ENCODE measurements at regions not wholly inside any gene's neighbourhood (a gene's known extent, or its start where the extent isn't known, plus 50 kb on each side); places are given as distances from the start of the nearest gene placed in this dataset.

GRCh38 chr2:240234503-240234951 is 94.1 kb upstream of the OTOS start:
- Histone ChIP-seq H3K4me1 (peaks cover 0 to 13% (median 3%) of the 10 kb centered on the region in 4 donors), H3K27ac (peak overlapping the region in 1 of 4 donors; percentile 14)

GRCh38 chr2:240235149-240235803 is 94.8 kb upstream of the OTOS start:
- no peaks in the 10 kb centered on the region for H3K27me3 ChIP-seq
- no peak overlapping the region for H3K4me3 ChIP-seq
- no peak overlapping the region for H3K27ac ChIP-seq
- H3K36me3 ChIP-seq = no peaks in the 10 kb centered on the region
- no peaks in the 10 kb centered on the region for H3K9me3 ChIP-seq
- H3K4me1 ChIP-seq = peaks cover 0 to 13% (median 3%) of the 10 kb centered on the region in 4 donors
- TF ChIP-seq POLR2A (IDR thresholded peaks at IDR 0.05) = no peak
- no peak for TF ChIP-seq CTCF (IDR thresholded peaks at IDR 0.05)
- DNase-seq = peak in 2 of 3 donors; percentile 36 to 45

More at GRCh38 chr2:240234503-240234951, 94.1 kb upstream of the OTOS start:
- TF ChIP-seq POLR2A (IDR thresholded peaks at IDR 0.05) (no peak), CTCF (IDR thresholded peaks at IDR 0.05) (no peak)
- Histone ChIP-seq H3K9me3 (peaks cover 0 to 2% (median 0%) of the 10 kb centered on the region in 4 donors), H3K27me3 (no peaks in the 10 kb centered on the region), H3K4me3 (no peak overlapping the region), H3K36me3 (no peaks in the 10 kb centered on the region)
- peak in 1 of 3 donors; percentile 36 for DNase-seq

- Histone ChIP-seq H3K9me3 (no peaks in the 10 kb centered on the region), H3K27me3 (no peaks in the 10 kb centered on the region), H3K27ac (peak overlapping the region in 2 of 4 donors; percentile 52 to 62), H3K4me1 (peaks cover 0 to 13% (median 3%) of the 10 kb centered on the region in 4 donors), H3K36me3 (no peaks in the 10 kb centered on the region), H3K4me3 (no peak overlapping the region)
- peak in 1 of 3 donors; percentile 19 for DNase-seq
- TF ChIP-seq POLR2A (IDR thresholded peaks at IDR 0.05) = no peak
- TF ChIP-seq CTCF (IDR thresholded peaks at IDR 0.05) = no peak
Measured at GRCh38 chr2:240235811-240236210, 95.4 kb upstream of the OTOS start.

- Histone ChIP-seq H3K4me3 (no peak overlapping the region), H3K36me3 (no peaks in the 10 kb centered on the region), H3K27ac (peak overlapping the region in 3 of 4 donors; percentile 25 to 62 (median 52)), H3K9me3 (no peaks in the 10 kb centered on the region), H3K27me3 (no peaks in the 10 kb centered on the region), H3K4me1 (peaks cover 0 to 13% (median 3%) of the 10 kb centered on the region in 4 donors)
- TF ChIP-seq POLR2A (IDR thresholded peaks at IDR 0.05) = no peak
- no peak for TF ChIP-seq CTCF (IDR thresholded peaks at IDR 0.05)
- DNase-seq = peak in 2 of 3 donors; percentile 36 to 46
Measured at GRCh38 chr2:240236217-240237111, 96.0 kb upstream of the OTOS start.

- DNase-seq = peak in 1 of 3 donors; percentile 38
- no peaks in the 10 kb centered on the region for H3K9me3 ChIP-seq
- H3K27me3 ChIP-seq = no peaks in the 10 kb centered on the region
- H3K4me1 ChIP-seq = peaks cover 0 to 11% (median 3%) of the 10 kb centered on the region in 4 donors
- no peaks in the 10 kb centered on the region for H3K36me3 ChIP-seq
- TF ChIP-seq POLR2A (IDR thresholded peaks at IDR 0.05) = no peak
- no peak for TF ChIP-seq CTCF (IDR thresholded peaks at IDR 0.05)
- H3K27ac ChIP-seq = peak overlapping the region in 2 of 4 donors; percentile 25 to 62
- no peak overlapping the region for H3K4me3 ChIP-seq
Measured at GRCh38 chr2:240237609-240238174, 97.2 kb upstream of the OTOS start.
